HepG2 (cell line): ENCODE measurements at regions not wholly inside any gene's neighbourhood (a gene's known extent, or its start where the extent isn't known, plus 50 kb on each side); places are given as distances from the start of the nearest gene placed in this dataset.

Source experiments
- ATAC-seq: fragments of 200-7000 bp; cut with Tn5 transposase; 3 replicates; pipeline ENCODE4 v1.9.1; 2020; ENCODE audit warnings: mild to moderate bottlenecking, moderate library complexity
- BruUV-seq: library from RNA; stranded (reverse); fragments of 400-500 nt; replicated peaks from 2 replicates; lab custom pipeline; 2021; lab: Mats Ljungman, UMichigan
- CTCF ChIA-PET: fragments of 300-600 bp; formaldehyde crosslinking; extraction: SDS; loops from one replicate; lab custom pipeline; 2021; ENCODE audit warnings: low total read pairs, inconsistent platforms, low intra/inter-chr PET ratio; lab: Yijun Ruan, JAX
- POLR2A ChIA-PET: fragments of 350-600 bp; sonication (Branson Sonifier 250); formaldehyde crosslinking; loops from one replicate; lab custom pipeline; 2020; ENCODE audit warnings: antibody characterized with exemption, inconsistent platforms; lab: Yijun Ruan, JAX
- DNase-seq: peaks from one replicate; pipeline ENCODE4 v3.0.0-alpha.2; 2015; ENCODE audit warnings: low spot score
- FAIRE-seq: peaks from 3 replicates; lab custom pipeline; 2011; peaks lifted over from hg19 to GRCh38; lab: Jason Lieb, UNC
- H2AFZ ChIP-seq: one replicate; pipeline ENCODE4 v1.6.1; 2011; ENCODE audit warnings: low read length, inconsistent platforms
- H3K27ac ChIP-seq: fragments of 300-600 bp; 3 replicates; pipeline ENCODE4 v1.8.0; 2011; ENCODE audit warnings: mixed run types, mild to moderate bottlenecking, mixed read lengths, low read length, inconsistent platforms; ENCODE audit not compliant: insufficient read depth; ENCODE audit errors: extremely low read length
- H3K27me3 ChIP-seq, 2 experiments: fragments of 200-600 bp in 1 of 2; 2 replicates in 1 of 2; 3 replicates in 1 of 2; pipeline versions ENCODE4 v1.6.0 to v1.8.0; 2011; ENCODE audit warnings: low read length in 2 of 2, mild to moderate bottlenecking in 2 of 2, moderate library complexity in 2 of 2, inconsistent platforms in 1 of 2; ENCODE audit not compliant: insufficient read depth in 2 of 2, control insufficient read depth in 1 of 2
- H3K36me3 ChIP-seq, 2 experiments: fragments of 200-600 bp in 1 of 2; replicated peaks in 1 of 2; 2 replicates in 1 of 2; 3 replicates in 1 of 2; pipeline versions ENCODE4 v1.5.1 to v1.8.0; 2011; ENCODE audit warnings: low read length in 2 of 2, inconsistent platforms in 1 of 2; ENCODE audit not compliant: insufficient read depth in 2 of 2, control insufficient read depth in 1 of 2
- H3K4me1 ChIP-seq: 2 replicates; pipeline ENCODE4 v1.5.1; 2012; ENCODE audit warnings: low read length, inconsistent platforms; ENCODE audit not compliant: insufficient read depth
- H3K4me2 ChIP-seq: 2 replicates; pipeline ENCODE4 v1.6.0; 2011; ENCODE audit warnings: low read depth, low read length, inconsistent platforms
- H3K4me3 ChIP-seq, 3 experiments: fragments of 200-600 bp in 1 of 3; sonication (generic), shearing (Covaris generic) in 1 of 3; replicated peaks in 1 of 3; 2 replicates each; pipeline ENCODE4 v1.5.1; 2011 to 2016; ENCODE audit warnings: low read length in 3 of 3, inconsistent platforms in 2 of 3, low read depth in 2 of 3, mild to moderate bottlenecking in 2 of 3, control low read depth in 1 of 3, mixed read lengths in 1 of 3; ENCODE audit not compliant: insufficient read depth in 1 of 3
- H3K79me2 ChIP-seq: one replicate; pipeline ENCODE4 v1.6.1; 2011; ENCODE audit warnings: low read length, inconsistent platforms; ENCODE audit not compliant: insufficient read depth
- H3K9ac ChIP-seq: 2 replicates; pipeline ENCODE4 v1.6.0; 2011; ENCODE audit warnings: mild to moderate bottlenecking, low read depth, low read length, inconsistent platforms; ENCODE audit not compliant: insufficient read depth
- H3K9me3 ChIP-seq: 2 replicates; pipeline ENCODE4 v1.5.1; 2012; ENCODE audit warnings: mild to moderate bottlenecking, low read length
- H4K20me1 ChIP-seq: 2 replicates; pipeline ENCODE4 v1.6.0; 2011; ENCODE audit warnings: inconsistent platforms, mild to moderate bottlenecking, low read length, moderate library complexity; ENCODE audit not compliant: insufficient read depth
- ATF2 ChIP-seq: sonication (generic); formaldehyde crosslinking; IDR thresholded peaks from 2 replicates; pipeline ENCODE4 v1.4.0; 2020; ENCODE audit warnings: missing genetic modification reagents
- FOXA1 ChIP-seq, 2 experiments: fragments of 450-650 bp in 1 of 2; sonication (generic) in 1 of 2; formaldehyde crosslinking in 1 of 2; IDR thresholded peaks; 2 replicates each; pipeline versions ENCODE4 v1.4.0 to v1.6.1; 2016 to 2020; ENCODE audit warnings: missing genetic modification reagents in 1 of 2
- NR2F2 ChIP-seq: IDR thresholded peaks from 2 replicates; pipeline ENCODE4 v1.6.1; 2012; ENCODE audit warnings: low read depth, inconsistent platforms, borderline replicate concordance
- PLSCR1 ChIP-seq: sonication (generic); formaldehyde crosslinking; IDR thresholded peaks from 2 replicates; pipeline ENCODE4 v1.5.0; 2020; ENCODE audit warnings: missing genetic modification reagents, mild to moderate bottlenecking, borderline replicate concordance
- THAP11 ChIP-seq: IDR thresholded peaks from 2 replicates; pipeline ENCODE4 v1.6.1; 2016; ENCODE audit warnings: missing biosample characterization, missing genetic modification reagents
- ZNF230 ChIP-seq: sonication (generic); formaldehyde crosslinking; IDR thresholded peaks from 2 replicates; pipeline ENCODE4 v1.4.0; 2020; ENCODE audit warnings: mild to moderate bottlenecking, missing genetic modification reagents
- ZNF441 ChIP-seq: sonication (generic); formaldehyde crosslinking; IDR thresholded peaks from 2 replicates; pipeline ENCODE4 v1.7.0; 2021; ENCODE audit warnings: missing genetic modification reagents, borderline replicate concordance
- ZNF549 ChIP-seq: sonication (generic); formaldehyde crosslinking; IDR thresholded peaks from 2 replicates; pipeline ENCODE4 v1.5.0; 2020; ENCODE audit warnings: missing genetic modification reagents
- ZNF577 ChIP-seq: sonication (generic); formaldehyde crosslinking; IDR thresholded peaks from 2 replicates; pipeline ENCODE4 v1.4.0; 2020; ENCODE audit warnings: mild to moderate bottlenecking, low read depth, missing genetic modification reagents, borderline replicate concordance
- ZSCAN25 ChIP-seq: sonication (generic); formaldehyde crosslinking; IDR thresholded peaks from 2 replicates; pipeline ENCODE4 v1.8.0; 2022; ENCODE audit warnings: mild to moderate bottlenecking, missing genetic modification reagents
- WGBS: methylation state at CpG from one replicate; pipeline ENCODE4 v1.1.6; 2017; ENCODE audit warnings: low lambda C conversion rate; 5-methylcytosine and 5-hydroxymethylcytosine counted together
- in situ Hi-C: cut with HindIII; loops from 2 replicates; pipeline ENCODE4 v1.10.0; 2017; ENCODE audit warnings: low pct_unique_long_range_greater_than_20kb; ENCODE audit not compliant: extremely low pct_ligation_motif_present
- intact Hi-C: fragments of 100-400 bp; cut with micrococcal nuclease; formaldehyde crosslinking; loops from one replicate; pipeline ENCODE4 v1.10.0; 2022; ENCODE audit not compliant: unreplicated experiment

GRCh38 chr11:111166598-111166997, 78.9 kb upstream of the POU2AF2 start:
- H3K27ac ChIP-seq: no peak overlapping the region
- H3K79me2 ChIP-seq: no peaks in the 10 kb centered on the region
- H4K20me1 ChIP-seq: no peaks in the 10 kb centered on the region
- no peak overlapping the region for H3K9ac ChIP-seq
- H2AFZ ChIP-seq: no peak overlapping the region
- in situ Hi-C loops (no loop called here), intact Hi-C loops (no loop called here)
- ATAC-seq: no peak
- H3K4me3 ChIP-seq: no peak overlapping the region
- DNase-seq: no peak
- H3K9me3 ChIP-seq: no peaks in the 10 kb centered on the region
- POLR2A ChIA-PET: no interaction called here
- no peak overlapping the region for H3K4me2 ChIP-seq
- H3K4me1 ChIP-seq: no peaks in the 10 kb centered on the region
- FAIRE-seq: no peak
- CTCF ChIA-PET: no interaction called here
- H3K36me3 ChIP-seq: no peaks in the 10 kb centered on the region
- TF ChIP-seq PLSCR1 (no peak), ZSCAN25 (CRISPR knock-in tag) (no peak), ZNF230 (CRISPR knock-in tag) (no peak), ZNF441 (CRISPR knock-in tag) (no peak), ATF2 (no peak), FOXA1 (IDR thresholded peaks at IDR 0.05) (no peak), FOXA1 (CRISPR knock-in tag; IDR thresholded peaks at IDR 0.05) (no peak)
- 0% methylated on average over 3 of the region's 3 CpGs for WGBS
- peaks cover 0 to 12% of the 10 kb centered on the region in 2 experiments; a peak in 2 of 5 replicates for H3K27me3 ChIP-seq
- no TSS peak for BruUV-seq

- H3K36me3 ChIP-seq: no peaks in the 10 kb centered on the region
- H3K4me3 ChIP-seq: no peak overlapping the region
- in situ Hi-C loops: no loop called here
- no peak for DNase-seq
- no peak overlapping the region for H2AFZ ChIP-seq
- H3K79me2 ChIP-seq: no peaks in the 10 kb centered on the region
- H3K9ac ChIP-seq: no peak overlapping the region
- ChIA-PET CTCF (no interaction called here), POLR2A (no interaction called here)
- intact Hi-C loops: no loop called here
- H3K27ac ChIP-seq: no peak overlapping the region
- ATAC-seq: no peak
- 31% methylated on average over 1 of the region's 1 CpG for WGBS
- 0 out of 5 replicates have a peak, but pooled peaks cover 0 to 1% of the 10 kb centered on the region in 2 experiments for H3K27me3 ChIP-seq
- no peak overlapping the region for H3K4me2 ChIP-seq
- BruUV-seq: no TSS peak
- H3K9me3 ChIP-seq: no peaks in the 10 kb centered on the region
- FAIRE-seq: no peak
- H3K4me1 ChIP-seq: no peaks in the 10 kb centered on the region
- TF ChIP-seq NR2F2 (no peak), ZNF577 (CRISPR knock-in tag) (no peak), THAP11 (CRISPR knock-in tag) (no peak), ZNF549 (CRISPR knock-in tag) (no peak)
- no peaks in the 10 kb centered on the region for H4K20me1 ChIP-seq
Measured at GRCh38 chr11:111162305-111162704, 83.2 kb upstream of the POU2AF2 start.
